IMR-90 (cell line): ENCODE measurements at regions not wholly inside any gene's neighbourhood (a gene's known extent, or its start where the extent isn't known, plus 50 kb on each side); places are given as distances from the start of the nearest gene placed in this dataset.

Experiments used
- BHLHE40 ChIP-seq: fragments of 150-350 bp; IDR thresholded peaks from 2 replicates; pipeline ENCODE4 v1.6.1; 2016; ENCODE audit warnings: mild to moderate bottlenecking, low read depth, low read length
- CTCF ChIP-seq: conservative IDR thresholded peaks from 2 replicates; pipeline ENCODE4 v1.5.1; 2012; ENCODE audit warnings: mild to moderate bottlenecking, low read depth, low read length, improper control_type of control experiment
- FOS ChIP-seq: fragments of 150-350 bp; IDR thresholded peaks from 2 replicates; pipeline ENCODE4 v1.6.1; 2016; ENCODE audit warnings: low read depth, low read length
- NFE2L2 ChIP-seq: fragments of 150-350 bp; IDR thresholded peaks from 2 replicates; pipeline ENCODE4 v1.6.1; 2016; ENCODE audit warnings: low read depth, mild to moderate bottlenecking, low read length
- POLR2A ChIP-seq: IDR thresholded peaks from 2 replicates; pipeline ENCODE4 v1.6.1; 2012; ENCODE audit warnings: mild to moderate bottlenecking, low read depth, low read length
- RFX5 ChIP-seq: IDR thresholded peaks from 2 replicates; pipeline ENCODE4 v1.8.0; 2012; ENCODE audit warnings: low read depth, mild to moderate bottlenecking, low read length, moderate library complexity
- SMC3 ChIP-seq: fragments of 150-350 bp; IDR thresholded peaks from 2 replicates; pipeline ENCODE4 v1.6.1; 2016; ENCODE audit warnings: low read depth, mild to moderate bottlenecking, antibody characterized with exemption, low read length, moderate library complexity
- TF ChIP-seq, protein P1 (sequence below): fragments of 150-350 bp; IDR thresholded peaks from 2 replicates; pipeline ENCODE4 v1.6.1; 2017; ENCODE audit warnings: mild to moderate bottlenecking, antibody characterized with exemption, low read length, low read depth

- TF ChIP-seq CTCF (no peak), NFE2L2 (no peak), FOS (no peak), RFX5 (no peak), POLR2A (no peak), SMC3 (no peak), BHLHE40 (no peak)
- TF ChIP-seq, protein P1, sequence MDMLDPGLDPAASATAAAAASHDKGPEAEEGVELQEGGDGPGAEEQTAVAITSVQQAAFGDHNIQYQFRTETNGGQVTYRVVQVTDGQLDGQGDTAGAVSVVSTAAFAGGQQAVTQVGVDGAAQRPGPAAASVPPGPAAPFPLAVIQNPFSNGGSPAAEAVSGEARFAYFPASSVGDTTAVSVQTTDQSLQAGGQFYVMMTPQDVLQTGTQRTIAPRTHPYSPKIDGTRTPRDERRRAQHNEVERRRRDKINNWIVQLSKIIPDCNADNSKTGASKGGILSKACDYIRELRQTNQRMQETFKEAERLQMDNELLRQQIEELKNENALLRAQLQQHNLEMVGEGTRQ = no peak
These were observed 183.2 kb downstream of the TMEM161B start for GRCh38 chr5:88085462-88085861.
